Pulmonary artery endothelial cell (primary cell): ENCODE measurements at regions not wholly inside any gene's neighbourhood (a gene's known extent, or its start where the extent isn't known, plus 50 kb on each side); places are given as distances from the start of the nearest gene placed in this dataset.

Source experiments
- DNase-seq: peaks from one replicate; pipeline ENCODE4 v3.0.0-alpha.2; 2011; ENCODE audit warnings: low read depth, low spot score

DNA sequence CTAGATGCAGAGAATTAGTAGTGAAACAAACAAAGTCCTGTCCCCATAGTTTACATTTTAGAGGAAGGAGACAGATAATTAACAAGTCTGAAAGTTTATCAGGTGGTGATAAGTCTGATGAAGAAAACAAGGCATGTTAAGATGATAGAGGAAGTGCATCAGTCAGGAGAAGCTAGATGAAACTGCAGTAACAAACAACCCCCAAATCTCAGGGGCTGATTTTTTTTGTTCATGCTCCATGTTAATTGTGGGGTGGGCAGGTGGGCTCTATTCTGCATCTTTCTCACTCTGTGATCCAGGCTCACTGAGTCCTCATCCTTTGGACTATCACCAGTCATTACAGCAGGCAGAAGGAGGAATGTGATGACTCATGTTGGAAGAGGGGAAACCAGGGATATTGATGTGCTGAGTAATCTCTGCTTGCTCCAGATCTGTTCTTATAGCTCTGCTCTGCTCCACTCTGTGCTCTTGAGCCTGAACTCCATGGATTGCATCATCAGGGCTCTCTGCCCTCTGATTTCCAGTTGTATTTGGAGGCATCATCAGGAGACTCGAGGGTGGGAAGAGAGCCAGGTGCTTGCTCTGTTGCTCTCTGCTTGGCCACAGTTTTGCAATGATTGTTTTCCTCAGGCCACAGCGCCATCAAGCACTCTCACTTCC is 166.9 kb downstream of the IER5 start:
- DNase-seq = peak; percentile 79

DNA sequence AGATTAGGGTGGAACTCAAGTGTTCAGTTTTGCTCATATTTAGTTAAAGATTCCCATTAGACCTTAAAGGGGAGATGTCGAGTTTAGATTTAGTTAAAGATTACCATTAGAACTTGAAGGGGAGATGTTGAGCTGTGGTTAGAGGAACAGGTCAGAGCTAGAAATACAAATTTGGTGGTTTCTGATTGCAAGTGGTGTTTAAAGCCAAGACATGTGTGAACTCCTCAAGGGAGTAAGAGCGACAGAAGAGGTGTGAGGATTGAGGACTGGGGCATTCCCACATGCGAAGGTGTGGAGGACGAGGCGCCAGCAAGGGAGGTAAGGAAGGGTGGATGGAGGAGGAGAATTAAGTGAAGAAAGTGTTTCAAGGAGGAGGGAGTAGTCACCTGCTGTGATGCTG is 168.6 kb downstream of the IER5 start:
- no peak for DNase-seq

GRCh38 chr1:181259026-181259745 is 170.7 kb downstream of the IER5 start:
- DNase-seq = no peak

DNA sequence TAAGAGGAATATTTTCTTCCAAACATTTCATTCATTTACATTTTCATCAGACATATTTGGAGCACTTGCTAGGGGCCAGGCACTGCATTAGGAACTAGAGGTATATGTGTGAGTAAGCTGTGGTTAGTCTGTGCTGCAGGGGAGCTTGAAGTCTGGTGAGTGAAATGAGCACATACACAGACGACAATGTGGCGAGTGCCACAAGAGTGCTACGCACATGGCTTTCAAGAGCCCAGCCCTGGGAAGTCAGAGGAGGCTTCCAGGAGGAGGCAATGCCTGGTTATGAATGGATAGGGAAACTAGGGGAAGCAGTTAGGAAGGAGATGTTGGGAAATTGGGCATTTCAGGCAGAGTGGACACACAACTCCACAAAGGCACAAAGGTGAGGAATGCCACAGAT is 171.8 kb downstream of the IER5 start:
- DNase-seq = no peak

GRCh38 chr1:181260994-181261393 is 172.5 kb downstream of the IER5 start:
- DNase-seq = no peak

- no peak for DNase-seq
These were observed 173.6 kb downstream of the IER5 start for GRCh38 chr1:181262069-181262468.

- no peak for DNase-seq
These were observed 174.9 kb downstream of the IER5 start for GRCh38 chr1:181263444-181263843.

DNA sequence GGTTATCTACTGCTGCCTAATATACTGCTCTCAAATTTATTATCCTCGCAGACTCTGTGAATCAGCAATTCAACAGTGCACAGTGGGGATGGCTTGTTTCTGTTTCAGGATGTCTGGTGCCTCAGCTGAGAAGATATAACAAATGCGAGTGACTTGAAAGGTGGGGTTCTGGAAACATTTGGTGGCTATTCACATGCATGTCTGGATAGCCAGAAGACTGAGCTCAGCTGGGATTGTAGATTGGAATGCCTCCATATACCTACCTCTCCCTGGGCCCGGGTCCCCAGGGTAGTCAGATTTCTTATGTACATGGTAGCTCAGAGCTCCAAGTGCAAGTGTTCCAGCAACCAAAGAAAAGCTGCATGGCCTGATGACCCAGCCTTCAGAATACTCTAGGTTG is 176.3 kb downstream of the IER5 start:
- DNase-seq = no peak

DNA sequence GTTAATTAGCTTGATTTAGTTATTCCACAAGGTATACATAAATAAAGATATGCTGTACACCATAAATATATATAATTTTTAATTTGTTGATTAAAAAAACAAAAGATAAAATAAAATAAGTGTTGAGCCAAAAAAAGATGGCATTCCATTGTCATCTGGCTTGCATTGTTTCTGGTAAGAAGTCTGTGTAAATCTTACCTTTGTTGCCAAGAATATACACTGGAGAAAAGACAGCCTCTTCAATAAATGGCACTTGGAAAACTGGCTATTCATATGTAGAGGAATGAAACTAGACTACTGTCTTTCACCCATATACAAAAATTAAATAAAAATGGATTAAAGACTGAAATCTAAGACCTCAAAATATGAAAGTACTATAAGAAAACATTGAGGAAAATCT is 196.5 kb downstream of the IER5 start:
- DNase-seq = no peak

- DNase-seq = no peak
These were observed 188.1 kb upstream of the CACNA1E start for GRCh38 chr1:181295217-181295616.

GRCh38 chr1:181296180-181296579 is 187.1 kb upstream of the CACNA1E start:
- no peak for DNase-seq

DNA sequence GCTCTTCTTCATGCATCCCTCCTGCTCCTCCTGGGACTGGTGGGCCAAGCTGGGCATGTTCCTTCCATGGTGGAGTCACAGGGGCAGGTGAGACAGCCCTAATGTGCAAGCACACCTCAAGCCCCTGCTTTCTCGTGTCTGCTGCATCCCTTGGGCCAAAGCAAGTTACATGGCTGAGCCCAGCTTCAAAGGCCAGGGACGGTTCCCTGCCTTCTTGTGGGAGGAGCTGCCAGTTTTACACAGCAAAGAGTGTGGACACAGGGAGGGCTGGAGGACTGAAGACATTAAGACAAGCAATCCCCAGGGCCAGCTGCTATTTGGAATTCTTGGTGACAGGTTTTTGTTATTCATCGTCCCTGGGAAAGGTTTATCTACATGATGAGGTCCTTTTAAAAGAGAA is 175.2 kb upstream of the CACNA1E start:
- no peak for DNase-seq

DNA sequence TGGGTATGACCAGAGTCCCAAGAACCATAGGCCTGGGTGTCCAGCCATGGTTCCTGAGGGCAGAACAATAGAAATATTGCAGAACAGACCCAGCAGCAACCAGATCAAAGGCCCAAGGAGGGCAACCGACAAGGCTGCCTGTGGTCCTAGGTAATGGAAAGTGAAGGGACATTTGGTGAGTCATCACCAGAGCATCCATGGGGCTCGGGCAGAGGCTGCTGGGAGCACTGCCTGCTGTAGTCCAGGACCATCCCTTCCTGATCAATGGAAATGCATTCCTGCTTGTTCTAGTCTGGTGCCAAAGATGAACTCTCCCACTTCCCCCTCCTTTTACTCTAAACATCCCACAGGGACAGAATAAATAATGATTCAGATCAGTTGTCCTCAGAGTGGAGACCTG is 172.8 kb upstream of the CACNA1E start:
- DNase-seq = no peak

GRCh38 chr1:181312946-181313345 is 170.4 kb upstream of the CACNA1E start:
- no peak for DNase-seq

DNA sequence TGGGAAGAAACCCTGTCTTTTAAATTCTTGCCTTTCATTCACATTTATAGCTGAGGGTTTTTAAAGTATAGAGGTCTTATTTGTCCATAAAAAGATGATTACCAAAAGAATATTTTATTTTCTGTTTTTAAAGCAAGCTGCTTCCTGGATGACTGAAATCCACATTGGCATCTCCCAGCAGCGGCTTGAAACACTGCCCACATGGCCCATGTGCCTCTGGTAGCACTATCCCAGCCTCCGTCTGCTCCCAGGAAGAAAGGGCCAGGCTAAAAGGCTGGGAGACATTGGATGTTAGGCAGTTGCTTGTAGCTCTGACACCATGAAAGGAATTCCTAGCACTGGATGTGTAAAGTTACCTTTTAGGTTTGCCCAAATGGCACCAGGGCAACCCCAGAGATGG is 169.9 kb upstream of the CACNA1E start:
- DNase-seq = no peak

DNA sequence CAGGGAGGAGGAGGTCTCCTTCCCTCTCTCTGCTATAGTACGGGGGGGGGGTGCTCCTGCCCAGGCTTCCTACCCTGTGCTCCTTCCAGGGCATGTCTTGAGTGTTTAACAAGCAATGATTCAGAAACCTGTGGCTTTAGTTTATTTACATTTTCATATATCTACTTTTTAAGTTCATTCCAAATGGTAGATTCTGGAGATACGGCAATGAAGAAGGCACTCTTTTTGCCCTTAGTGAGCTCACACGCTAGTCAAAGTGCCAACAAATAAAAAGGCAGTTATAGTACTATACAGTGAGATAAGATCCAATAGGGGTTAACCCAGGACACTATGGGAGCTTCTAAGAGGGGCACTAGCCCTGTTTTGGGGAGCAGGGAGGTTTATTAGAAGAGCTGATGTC is 169.3 kb upstream of the CACNA1E start:
- DNase-seq = no peak

DNA sequence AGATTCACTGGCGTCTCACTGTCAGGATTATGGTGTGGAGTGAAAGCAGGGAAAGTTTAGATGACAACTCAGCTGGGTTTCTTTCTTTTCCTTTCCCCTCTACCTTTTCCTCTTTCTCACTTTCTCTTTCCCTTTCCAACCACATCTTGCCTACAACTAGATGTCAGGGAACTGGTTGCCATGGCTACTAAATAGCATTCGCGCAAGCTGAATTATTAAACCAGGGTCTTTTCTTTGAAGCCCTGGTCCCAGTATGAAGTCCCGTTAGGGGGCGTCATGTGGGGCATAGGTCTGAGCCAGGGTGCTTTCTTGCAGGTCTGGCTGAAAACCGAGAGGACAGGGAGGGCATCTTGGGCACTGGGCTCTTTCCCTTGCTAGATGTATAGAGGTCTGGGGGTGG is 168.4 kb upstream of the CACNA1E start:
- no peak for DNase-seq

DNA sequence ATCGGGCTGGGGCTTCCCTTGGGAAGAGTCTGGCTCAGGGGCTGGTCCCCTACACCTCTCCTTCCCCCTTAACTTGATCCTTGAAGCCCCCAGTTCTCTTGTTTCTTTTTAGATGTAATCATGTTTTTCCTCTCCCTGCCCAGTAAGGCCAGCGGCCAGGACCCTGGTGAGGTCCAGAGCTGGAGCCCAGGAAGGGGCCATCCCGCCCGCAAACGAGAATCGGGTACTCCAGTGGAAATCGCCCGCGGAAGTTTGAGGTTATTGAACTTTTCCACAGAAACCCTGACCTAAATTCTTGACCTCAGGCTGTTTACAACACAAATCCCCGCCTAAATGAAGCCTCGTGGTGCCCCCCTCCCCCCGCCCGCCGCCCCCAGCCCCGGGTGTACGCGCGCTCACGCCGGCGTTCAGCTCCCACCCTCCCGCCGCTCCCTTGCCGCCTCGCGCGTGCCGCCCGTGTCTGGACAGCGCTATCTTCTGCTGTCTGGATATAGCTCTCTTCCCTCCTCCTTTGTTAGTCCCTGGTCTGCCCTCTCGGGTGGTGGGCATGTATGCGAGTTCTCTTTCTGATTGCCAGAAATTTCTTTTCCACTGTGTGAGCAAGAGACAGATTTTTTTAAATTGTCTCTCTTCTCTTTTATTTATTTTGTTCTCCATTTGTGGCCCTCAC is 165.9 kb upstream of the CACNA1E start:
- no peak for DNase-seq

DNA sequence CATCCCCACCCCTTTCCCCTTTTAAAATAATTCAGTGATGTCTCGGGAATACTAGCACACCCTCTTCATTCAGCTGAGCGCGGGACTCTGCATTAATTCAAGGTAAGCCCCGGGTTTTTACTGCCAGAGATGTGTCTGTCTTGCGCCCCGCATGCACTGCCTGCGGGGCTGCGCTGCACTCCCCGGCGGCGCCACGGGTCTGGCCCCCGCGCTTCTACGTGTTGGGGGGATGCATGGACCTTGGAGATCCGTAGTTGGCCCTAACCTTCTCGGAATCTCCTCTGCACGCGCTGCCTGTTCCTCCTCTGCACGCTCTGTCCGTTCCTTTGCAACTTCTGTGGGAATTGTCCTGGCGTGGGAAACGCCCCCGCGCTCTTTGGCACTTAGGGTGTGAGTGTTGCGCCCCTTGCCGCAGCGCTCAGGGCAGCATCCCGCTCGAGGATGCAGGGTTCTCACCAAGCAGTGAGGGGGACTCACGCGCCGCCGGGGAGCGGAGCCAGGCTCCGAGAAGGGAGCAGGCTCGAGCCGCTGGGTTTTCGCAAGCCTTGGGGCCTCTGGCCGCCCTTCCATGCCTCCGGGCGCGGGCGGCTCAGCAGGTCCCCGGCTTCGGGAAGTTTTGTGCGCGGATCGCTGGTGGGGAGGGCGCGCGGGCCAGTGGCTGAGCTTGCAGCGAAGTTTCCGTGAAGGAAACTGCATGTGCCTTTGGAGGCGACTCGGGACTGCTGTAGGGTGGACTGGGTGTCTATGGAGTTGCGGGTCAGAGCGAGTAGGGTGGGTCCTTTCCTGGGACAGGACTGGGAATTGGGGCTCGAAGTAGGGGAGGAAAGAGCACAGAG is 165.1 kb upstream of the CACNA1E start:
- DNase-seq = no peak

DNA sequence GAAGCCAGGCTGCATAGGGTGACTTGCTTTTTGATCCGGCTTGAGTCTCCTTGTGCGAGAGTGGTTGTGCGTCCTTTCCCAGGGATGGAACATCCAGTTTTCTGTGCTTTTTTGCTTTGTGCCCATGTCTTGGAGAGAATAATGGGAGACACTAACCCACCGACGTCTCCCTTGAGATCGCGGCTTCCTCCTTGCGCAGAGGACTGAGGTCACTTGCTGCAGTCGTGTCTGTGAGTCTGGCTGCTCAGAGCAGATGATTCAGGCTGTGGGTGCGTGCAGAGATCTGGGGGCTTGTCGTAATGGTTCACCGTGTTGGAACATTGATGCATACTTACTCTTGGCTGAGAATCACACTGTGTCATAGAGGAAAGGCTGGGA is 164.5 kb upstream of the CACNA1E start:
- no peak for DNase-seq

DNA sequence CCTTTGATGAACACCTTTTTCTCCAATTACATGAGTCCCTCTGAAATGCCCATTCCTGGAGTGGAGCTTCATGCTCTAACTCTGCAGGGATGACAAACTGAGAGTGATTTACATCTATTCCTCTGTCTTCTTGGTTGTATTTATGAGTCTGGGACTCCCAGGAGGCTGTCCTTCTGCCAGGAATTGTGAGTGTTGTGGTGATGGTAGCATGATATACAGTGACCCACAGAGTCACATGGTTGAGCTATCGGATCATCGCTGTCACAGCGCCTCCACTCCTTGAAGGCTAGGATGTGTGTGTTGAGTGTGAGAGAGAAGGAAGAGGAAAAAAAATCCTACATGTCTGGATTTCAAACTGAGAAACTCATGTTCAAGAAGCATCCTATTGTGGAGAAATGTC is 163.4 kb upstream of the CACNA1E start:
- DNase-seq = no peak
